Large intestine (tissue), 3 donors: ENCODE measurements at regions not wholly inside any gene's neighbourhood (a gene's known extent, or its start where the extent isn't known, plus 50 kb on each side); places are given as distances from the start of the nearest gene placed in this dataset.

ENCODE experiments used
- DNase-seq, 2 donors: peaks; one replicate each; pipeline versions ENCODE4 v3.0.0 to v3.0.0-alpha.2; 2013
- H3K27ac ChIP-seq: one replicate; pipeline ENCODE4 v1.5.1; 2013; ENCODE audit warnings: low read length
- H3K27me3 ChIP-seq: 2 replicates; pipeline ENCODE4 v1.6.1; 2013; ENCODE audit warnings: low read length; ENCODE audit not compliant: control insufficient read depth, insufficient read depth
- H3K36me3 ChIP-seq: 2 replicates; pipeline ENCODE4 v1.6.1; 2013; ENCODE audit warnings: low read length; ENCODE audit not compliant: control insufficient read depth, insufficient read depth
- H3K4me1 ChIP-seq: one replicate; pipeline ENCODE4 v1.6.1; 2013; ENCODE audit warnings: low read length; ENCODE audit not compliant: control insufficient read depth, insufficient read depth
- H3K4me3 ChIP-seq: one replicate; pipeline ENCODE4 v1.5.1; 2013; ENCODE audit warnings: low read length
- H3K9me3 ChIP-seq: one replicate; pipeline ENCODE4 v1.6.1; 2013; ENCODE audit warnings: mild to moderate bottlenecking, low read depth, low read length, moderate library complexity; ENCODE audit not compliant: control insufficient read depth
- WGBS: methylation state at CpG from one replicate; pipeline ENCODE4 v1.1.5; 2013; ENCODE audit warnings: low lambda C conversion rate; ENCODE audit not compliant: insufficient coverage; 5-methylcytosine and 5-hydroxymethylcytosine counted together

GRCh38 chr10:9766762-9767161 lies 1250.9 kb upstream of the CELF2 start:
- no peaks in the 10 kb centered on the region for H3K4me1 ChIP-seq
- H3K9me3 ChIP-seq = no peaks in the 10 kb centered on the region
- H3K4me3 ChIP-seq = no peak overlapping the region
- no peaks in the 10 kb centered on the region for H3K36me3 ChIP-seq
- peak in 1 of 2 donors; percentile 8 for DNase-seq
- H3K27me3 ChIP-seq = no peaks in the 10 kb centered on the region
- no peak overlapping the region for H3K27ac ChIP-seq

GRCh38 chr10:9781666-9782065 lies 1236.0 kb upstream of the CELF2 start:
- Histone ChIP-seq H3K36me3 (no peaks in the 10 kb centered on the region), H3K4me3 (no peak overlapping the region), H3K27ac (no peak overlapping the region), H3K27me3 (no peaks in the 10 kb centered on the region), H3K9me3 (no peaks in the 10 kb centered on the region), H3K4me1 (no peaks in the 10 kb centered on the region)
- no CpG with 5 or more reads among the region's 2 CpGs for WGBS
- DNase-seq = no peak

GRCh38 chr10:9786101-9786500 lies 1231.6 kb upstream of the CELF2 start:
- Histone ChIP-seq H3K36me3 (no peaks in the 10 kb centered on the region), H3K27me3 (no peaks in the 10 kb centered on the region), H3K4me3 (no peak overlapping the region), H3K27ac (no peak overlapping the region), H3K4me1 (no peaks in the 10 kb centered on the region), H3K9me3 (no peaks in the 10 kb centered on the region)
- WGBS = no CpG with 5 or more reads among the region's 1 CpG
- DNase-seq = no peak

DNA sequence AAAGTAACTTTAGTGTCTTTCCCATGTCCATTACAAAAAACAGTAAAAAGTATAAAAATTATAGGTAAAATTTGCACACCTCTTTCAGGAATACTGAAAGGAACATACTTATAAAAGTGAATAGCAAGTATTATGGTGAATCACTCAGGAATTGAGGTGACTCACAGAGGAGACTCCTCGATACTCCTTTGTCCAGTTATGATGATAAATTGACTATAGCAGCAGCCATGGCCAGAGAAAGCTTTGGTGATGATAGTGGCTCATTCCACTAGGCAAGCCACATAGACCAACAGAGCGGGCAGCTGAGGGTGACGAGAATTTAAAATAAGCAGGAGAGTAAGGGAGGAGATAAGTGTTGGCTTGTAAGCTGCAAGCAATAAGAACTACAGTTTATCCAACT lies 1231.1 kb upstream of the CELF2 start:
- no peaks in the 10 kb centered on the region for H3K27me3 ChIP-seq
- DNase-seq = no peak

DNA sequence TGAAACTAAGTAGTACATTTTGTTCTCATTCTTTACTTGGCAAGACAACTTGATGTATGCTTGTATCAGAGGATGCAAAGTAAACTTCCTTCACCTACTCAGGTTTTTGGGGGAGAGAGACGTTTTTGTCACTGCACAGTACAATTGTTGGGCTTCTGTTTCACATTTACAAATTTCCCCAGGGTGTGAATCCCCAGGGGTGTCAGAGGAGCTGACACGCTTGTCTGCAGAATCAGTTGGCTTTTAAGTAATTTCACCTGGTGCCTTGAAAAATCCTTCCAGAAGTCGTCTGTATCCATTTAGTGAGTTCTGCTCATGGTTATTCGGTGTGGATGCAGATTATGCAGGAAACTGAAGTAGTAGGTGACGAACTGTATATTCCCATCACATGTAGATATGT lies 1227.7 kb upstream of the CELF2 start:
- 40% methylated on average over 1 of the region's 5 CpGs for WGBS
- no peaks in the 10 kb centered on the region for H3K27me3 ChIP-seq
- H3K4me3 ChIP-seq = no peak overlapping the region

More for the DNA sequence above, 1231.1 kb upstream of the CELF2 start:
- H3K4me3 ChIP-seq = no peak overlapping the region
- no peaks in the 10 kb centered on the region for H3K9me3 ChIP-seq
- no peaks in the 10 kb centered on the region for H3K36me3 ChIP-seq
- H3K27ac ChIP-seq = no peak overlapping the region
- 100% methylated on average over 2 of the region's 3 CpGs for WGBS
- no peaks in the 10 kb centered on the region for H3K4me1 ChIP-seq

DNA sequence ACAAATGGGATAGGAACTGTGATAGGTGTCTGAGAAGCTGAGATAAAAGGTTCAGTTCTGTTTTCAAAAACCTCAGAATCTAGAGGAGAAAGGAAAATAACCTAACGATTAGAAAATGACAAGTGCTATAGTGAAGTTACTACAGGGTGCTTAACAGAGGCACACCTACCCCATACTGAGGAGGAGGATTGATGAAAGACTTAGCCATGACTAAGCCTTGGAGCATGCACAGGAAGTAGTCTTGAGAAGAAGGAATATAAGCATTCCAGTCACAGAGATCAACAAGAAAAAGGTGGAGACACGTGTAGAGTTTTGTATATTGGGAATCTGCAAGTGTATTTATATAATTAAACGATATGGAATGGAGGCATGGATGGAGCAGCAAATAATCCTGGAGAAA lies 1225.5 kb upstream of the CELF2 start:
- H3K27ac ChIP-seq = no peak overlapping the region
- H3K4me1 ChIP-seq = no peaks in the 10 kb centered on the region
- H3K9me3 ChIP-seq = no peaks in the 10 kb centered on the region
- no peaks in the 10 kb centered on the region for H3K27me3 ChIP-seq
- no peaks in the 10 kb centered on the region for H3K36me3 ChIP-seq
- no peak overlapping the region for H3K4me3 ChIP-seq
- no peak for DNase-seq
- WGBS = 92% methylated on average over 3 of the region's 3 CpGs

More for the DNA sequence above, 1227.7 kb upstream of the CELF2 start:
- no peaks in the 10 kb centered on the region for H3K36me3 ChIP-seq
- no peak overlapping the region for H3K27ac ChIP-seq
- no peak for DNase-seq
- H3K9me3 ChIP-seq = no peaks in the 10 kb centered on the region
- H3K4me1 ChIP-seq = no peaks in the 10 kb centered on the region

GRCh38 chr10:9796564-9796963 lies 1221.1 kb upstream of the CELF2 start:
- Histone ChIP-seq H3K9me3 (no peaks in the 10 kb centered on the region), H3K4me1 (no peaks in the 10 kb centered on the region)
- WGBS = 100% methylated on average over 1 of the region's 3 CpGs

GRCh38 chr10:9800011-9800410 lies 1217.7 kb upstream of the CELF2 start:
- Histone ChIP-seq H3K36me3 (no peaks in the 10 kb centered on the region), H3K4me3 (no peak overlapping the region), H3K4me1 (no peaks in the 10 kb centered on the region), H3K27me3 (no peaks in the 10 kb centered on the region), H3K27ac (no peak overlapping the region), H3K9me3 (no peaks in the 10 kb centered on the region)
- WGBS = 78% methylated on average over 1 of the region's 1 CpG
- DNase-seq = no peak

More at GRCh38 chr10:9796564-9796963, 1221.1 kb upstream of the CELF2 start:
- no peak for DNase-seq
- H3K27me3 ChIP-seq = no peaks in the 10 kb centered on the region
- no peak overlapping the region for H3K27ac ChIP-seq
- H3K4me3 ChIP-seq = no peak overlapping the region
- no peaks in the 10 kb centered on the region for H3K36me3 ChIP-seq

- Histone ChIP-seq H3K4me1 (no peaks in the 10 kb centered on the region), H3K9me3 (no peaks in the 10 kb centered on the region), H3K4me3 (no peak overlapping the region), H3K27ac (no peak overlapping the region), H3K36me3 (no peaks in the 10 kb centered on the region), H3K27me3 (no peaks in the 10 kb centered on the region)
- DNase-seq = no peak
- WGBS = 94% methylated on average over 2 of the region's 2 CpGs
These were observed 1217.1 kb upstream of the CELF2 start for GRCh38 chr10:9800571-9800970.

GRCh38 chr10:9807846-9808245 lies 1209.8 kb upstream of the CELF2 start:
- DNase-seq = no peak
- WGBS = no CpG with 5 or more reads among the region's 4 CpGs
- Histone ChIP-seq H3K27me3 (no peaks in the 10 kb centered on the region), H3K4me3 (no peak overlapping the region), H3K9me3 (no peaks in the 10 kb centered on the region), H3K4me1 (no peaks in the 10 kb centered on the region), H3K36me3 (no peaks in the 10 kb centered on the region), H3K27ac (no peak overlapping the region)

DNA sequence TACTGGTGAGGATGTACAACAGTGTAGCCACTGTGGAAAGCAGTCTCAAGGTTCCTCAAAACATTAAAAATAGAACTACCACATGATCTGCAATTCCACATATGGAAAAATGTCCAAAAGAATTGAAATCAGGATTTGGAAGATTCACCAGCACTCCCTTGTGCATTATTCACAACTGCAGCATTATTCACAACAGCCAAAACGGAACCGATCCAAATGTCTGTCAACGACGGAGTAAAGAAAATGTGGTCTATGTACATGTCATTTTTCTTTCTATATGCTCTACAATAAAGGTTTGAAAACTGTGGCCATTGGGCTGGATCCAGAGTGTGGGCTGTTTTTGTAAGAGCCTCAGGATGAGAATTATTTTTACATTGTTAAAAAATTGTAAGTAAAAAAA lies 1206.1 kb upstream of the CELF2 start:
- Histone ChIP-seq H3K27me3 (no peaks in the 10 kb centered on the region), H3K4me1 (no peaks in the 10 kb centered on the region), H3K9me3 (no peaks in the 10 kb centered on the region), H3K4me3 (no peak overlapping the region), H3K36me3 (no peaks in the 10 kb centered on the region), H3K27ac (no peak overlapping the region)
- WGBS = 100% methylated on average over 1 of the region's 4 CpGs
- DNase-seq = no peak
